TTC549 (cell line): ENCODE measurements at regions not wholly inside any gene's neighbourhood (a gene's known extent, or its start where the extent isn't known, plus 50 kb on each side); places are given as distances from the start of the nearest gene placed in this dataset.

Experiments
- FAIRE-seq: peaks from 2 replicates; lab custom pipeline; 2012; peaks lifted over from hg19 to GRCh38; lab: Jason Lieb, UNC

DNA sequence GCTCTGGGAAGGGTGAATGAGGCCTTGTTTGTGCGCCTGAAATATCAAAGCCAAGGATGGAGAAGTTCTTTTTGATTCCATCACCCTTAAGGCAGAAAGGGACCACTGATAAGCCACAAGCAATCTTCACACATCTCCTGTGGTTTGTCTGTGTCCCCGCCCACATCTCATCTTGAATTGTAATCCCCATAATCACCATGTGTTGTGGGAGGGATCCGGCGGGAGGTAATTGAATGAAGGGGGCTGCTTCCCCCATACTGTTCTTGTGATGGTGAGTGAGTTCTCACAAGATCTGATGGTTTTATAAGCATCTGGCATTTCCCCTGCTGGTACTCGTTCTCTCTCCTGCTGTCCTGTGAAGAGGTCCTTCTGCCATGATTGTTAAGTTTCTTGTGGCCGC, 329.6 kb upstream of the RGMA start:
- FAIRE-seq: no peak

DNA sequence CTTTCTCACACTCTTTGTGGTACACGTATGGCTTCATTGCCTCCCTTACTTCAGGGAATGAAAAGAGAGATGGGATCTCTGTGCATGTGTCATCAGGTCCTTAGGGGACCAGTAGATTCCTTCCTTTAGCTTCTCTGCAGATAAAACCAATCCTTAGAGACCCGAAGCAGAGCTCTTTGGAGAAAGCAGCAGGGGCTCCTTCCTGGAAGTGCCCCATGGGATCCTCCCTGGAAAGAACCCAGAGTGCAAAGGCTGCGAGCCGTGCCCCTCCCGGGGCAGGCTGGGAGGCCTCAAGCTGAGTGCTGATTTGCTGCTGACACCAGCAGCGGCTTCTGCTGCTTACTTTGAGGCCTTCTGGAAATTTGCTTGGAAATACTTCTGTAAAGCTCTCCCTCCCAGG, 328.6 kb upstream of the RGMA start:
- no peak for FAIRE-seq

DNA sequence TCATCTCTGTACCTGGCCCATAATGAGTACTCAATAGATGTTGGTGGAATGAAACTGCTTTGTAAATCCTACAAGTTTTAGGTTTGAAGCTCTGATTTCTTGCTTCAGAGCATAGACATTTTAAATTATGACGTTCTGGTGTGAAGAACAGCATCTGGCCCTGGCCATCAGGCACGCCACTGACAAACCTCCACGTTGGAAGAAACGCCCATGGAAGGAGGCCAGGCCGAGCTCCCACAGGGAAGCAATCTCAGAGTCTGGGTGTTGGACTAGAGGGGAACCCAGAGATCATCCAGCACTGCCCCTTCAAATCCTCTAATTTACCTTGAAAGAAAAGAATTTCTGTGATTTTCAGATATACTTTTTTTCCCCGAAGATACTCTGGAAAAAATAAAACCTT, 328.1 kb upstream of the RGMA start:
- FAIRE-seq: no peak

DNA sequence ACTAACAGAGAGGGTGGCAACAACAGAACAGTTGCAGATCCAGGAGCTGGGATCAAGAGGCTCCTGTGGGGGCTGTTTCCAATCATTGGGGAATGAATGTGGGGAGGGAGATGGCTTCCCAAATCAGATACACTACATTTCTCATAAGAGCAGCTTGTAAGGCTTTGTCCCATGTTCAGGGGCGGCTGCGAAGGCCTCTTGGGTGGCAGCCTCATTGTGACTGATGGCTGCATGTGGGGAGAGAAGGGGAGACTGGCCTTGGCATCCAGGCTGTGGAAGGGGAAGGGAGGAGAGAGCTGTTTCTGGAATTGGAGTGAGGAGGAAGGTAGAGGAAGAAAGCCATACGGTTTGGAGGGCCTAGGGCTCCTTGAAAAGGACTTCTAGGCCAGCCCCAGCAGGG, 326.6 kb upstream of the RGMA start:
- FAIRE-seq: no peak

DNA sequence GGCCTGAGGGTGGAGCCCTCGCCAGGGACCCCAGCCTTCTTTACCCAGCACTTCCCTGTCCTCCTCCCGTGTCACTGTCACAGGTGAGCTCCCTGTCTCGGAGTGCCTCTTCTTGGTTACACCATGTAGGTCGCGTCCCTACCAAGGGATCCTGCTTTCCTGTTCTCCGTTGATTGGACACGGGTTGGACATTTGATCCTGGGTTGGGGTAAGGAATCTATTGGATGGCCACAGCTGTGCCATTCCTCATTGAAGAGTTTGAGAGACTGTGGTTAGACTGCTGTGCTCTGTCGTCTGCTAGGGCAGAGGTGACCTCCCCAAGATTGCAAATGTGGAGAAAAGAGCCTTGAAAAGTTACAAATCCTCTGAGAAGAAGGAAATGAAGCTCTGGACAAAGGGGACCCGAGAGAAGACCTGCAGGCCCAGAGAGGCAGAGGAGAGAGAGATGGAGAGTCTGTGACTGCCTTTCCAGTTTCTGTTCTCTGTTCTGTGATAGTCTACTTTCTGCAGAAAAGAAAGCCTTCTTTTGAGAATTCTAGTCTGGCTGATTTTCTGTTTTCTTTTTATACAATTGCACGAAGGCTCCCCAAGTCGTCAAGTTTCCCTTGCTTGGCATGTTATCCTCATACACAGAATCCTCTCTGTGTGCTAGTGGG, 325.7 kb upstream of the RGMA start:
- FAIRE-seq: no peak

DNA sequence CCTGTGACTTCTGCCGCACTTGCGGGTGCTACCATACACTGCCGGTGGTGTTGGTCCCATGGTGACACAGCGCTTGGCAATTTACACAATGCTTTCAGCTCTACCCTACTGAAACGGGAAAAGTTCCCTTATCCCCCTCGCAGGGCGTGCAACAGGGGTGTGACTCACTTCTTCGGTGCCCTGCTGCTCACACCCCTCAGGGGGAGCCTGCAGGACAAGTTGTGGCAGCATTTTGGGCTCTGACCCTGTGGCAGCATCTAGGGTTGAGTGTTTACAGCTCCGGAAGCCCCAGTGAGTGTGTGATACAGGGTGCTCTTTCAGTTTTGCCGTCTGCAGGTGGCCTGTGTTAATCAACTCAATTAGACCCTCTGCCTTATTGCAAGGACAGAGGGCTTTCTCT, 324.7 kb upstream of the RGMA start:
- FAIRE-seq: no peak

DNA sequence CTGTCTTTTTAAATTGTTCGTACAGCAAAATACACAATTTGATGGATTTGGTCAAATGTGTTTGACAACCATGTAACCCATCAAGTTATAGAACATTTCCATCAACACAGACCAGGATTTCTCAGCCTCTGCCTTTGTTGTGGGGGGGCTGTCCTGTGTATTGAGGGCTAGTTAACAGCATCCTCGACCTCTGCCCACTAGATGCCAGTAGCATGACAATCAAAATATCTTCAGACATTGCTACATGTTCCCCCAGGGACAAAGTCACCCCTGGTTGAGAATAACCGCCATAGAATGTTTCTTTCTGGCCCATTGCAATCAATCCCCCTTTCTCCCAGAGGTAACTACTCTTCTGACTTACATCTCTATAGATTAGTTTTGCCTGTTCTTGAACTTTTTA, 310.1 kb upstream of the RGMA start:
- no peak for FAIRE-seq

DNA sequence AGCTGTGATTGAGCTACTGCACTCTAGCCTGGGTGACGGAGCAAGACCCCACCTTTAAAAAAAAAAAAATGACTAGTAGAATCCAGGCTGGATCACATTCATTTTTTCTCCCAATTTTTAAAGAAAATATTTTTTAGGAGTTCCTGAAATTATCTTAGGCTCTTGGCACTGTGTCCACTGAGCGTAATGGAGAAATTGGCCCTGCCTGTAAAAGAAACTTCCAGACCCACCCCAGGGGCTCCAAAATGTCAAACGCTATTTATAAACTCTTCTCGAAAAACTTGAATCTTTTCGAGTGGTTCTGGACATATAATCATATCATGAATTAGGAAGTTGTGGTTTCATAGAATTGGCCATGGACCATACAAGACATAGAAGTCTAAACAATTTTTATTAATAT, 300.2 kb upstream of the RGMA start:
- FAIRE-seq: no peak

DNA sequence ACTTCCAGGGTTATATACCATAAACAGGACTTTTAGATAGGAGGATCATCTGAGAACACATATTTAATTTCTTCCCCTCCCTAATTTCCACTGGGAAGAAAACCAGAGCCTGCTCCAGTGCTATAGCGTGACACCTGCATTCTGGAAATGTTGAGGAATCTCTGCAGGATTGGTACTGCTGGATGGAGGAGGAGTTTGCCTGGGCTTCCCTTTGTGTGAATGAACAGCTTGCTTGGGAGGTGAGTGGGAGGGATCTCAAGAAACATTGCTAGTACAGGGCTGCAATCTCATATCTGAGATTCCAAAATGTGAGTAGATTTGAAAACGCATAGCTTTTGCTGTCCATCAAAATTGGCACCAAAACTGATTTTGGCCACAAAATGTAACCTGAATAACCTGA, 295.9 kb upstream of the RGMA start:
- no peak for FAIRE-seq

DNA sequence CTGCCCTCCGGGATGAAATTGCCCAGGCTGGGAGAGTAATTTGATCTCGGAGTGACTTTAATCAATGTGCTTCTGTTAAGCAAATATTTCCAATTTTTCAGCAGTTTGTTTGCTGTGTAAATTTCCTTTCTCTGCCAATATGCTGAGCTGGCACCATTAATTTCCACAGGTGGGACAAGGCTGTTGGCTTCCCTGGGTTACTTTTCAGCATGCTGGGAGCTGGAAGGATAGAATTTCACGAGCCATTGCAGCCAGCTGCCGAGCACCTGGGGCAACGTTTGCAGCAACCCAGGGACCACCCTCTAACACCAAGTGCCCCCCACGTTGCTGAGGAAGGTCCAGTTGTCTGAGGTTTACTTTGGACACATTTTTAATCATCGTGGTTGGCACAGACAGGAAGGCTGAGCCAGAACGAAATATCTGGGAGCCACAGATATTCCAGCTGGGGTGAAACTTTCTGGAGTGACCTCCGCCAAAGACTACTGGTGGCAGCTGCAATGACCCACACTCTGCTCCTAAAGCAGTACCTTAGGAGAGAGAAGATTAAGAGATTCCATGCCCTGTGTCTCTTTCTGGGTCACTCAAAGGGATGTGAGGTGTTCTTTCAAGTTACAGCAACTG, 293.3 kb upstream of the RGMA start:
- FAIRE-seq: no peak

DNA sequence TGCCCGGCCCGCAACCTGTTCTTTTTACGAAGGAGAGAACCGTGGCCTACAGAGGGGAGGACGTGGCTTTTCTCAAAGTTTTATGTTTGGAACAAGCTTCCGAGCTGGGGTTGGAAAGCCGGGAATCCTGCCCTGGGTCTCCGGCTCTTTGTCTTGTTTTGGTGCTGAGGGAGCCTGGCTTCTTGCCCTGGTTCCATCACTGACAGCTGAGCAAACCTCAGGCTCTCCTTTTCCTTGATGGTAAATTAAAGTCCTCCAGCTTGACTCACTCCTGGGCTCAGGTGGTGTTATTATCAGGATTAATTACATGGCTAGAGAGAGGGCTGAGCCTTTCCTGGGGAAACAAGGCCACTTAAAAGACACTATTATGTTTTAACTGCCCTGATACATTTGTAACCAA, 289.5 kb upstream of the RGMA start:
- FAIRE-seq: no peak

DNA sequence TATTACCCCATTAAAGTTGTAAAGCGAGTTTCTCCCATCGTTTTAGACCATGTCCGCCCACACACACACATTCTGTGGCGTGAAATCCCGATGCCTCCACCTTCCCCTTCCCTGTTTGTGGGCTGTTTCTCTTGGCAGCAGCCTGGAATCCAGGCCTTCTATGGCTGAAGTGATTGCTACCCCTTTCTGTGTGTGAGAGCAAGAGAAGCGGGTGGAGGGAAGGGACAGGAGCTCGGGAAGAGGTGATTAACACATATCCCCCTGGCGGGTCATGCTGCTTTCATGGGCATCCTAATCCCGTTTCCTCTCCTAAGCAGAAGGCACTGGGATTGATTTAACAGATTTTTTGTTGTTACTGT, 283.8 kb upstream of the RGMA start:
- FAIRE-seq: no peak

DNA sequence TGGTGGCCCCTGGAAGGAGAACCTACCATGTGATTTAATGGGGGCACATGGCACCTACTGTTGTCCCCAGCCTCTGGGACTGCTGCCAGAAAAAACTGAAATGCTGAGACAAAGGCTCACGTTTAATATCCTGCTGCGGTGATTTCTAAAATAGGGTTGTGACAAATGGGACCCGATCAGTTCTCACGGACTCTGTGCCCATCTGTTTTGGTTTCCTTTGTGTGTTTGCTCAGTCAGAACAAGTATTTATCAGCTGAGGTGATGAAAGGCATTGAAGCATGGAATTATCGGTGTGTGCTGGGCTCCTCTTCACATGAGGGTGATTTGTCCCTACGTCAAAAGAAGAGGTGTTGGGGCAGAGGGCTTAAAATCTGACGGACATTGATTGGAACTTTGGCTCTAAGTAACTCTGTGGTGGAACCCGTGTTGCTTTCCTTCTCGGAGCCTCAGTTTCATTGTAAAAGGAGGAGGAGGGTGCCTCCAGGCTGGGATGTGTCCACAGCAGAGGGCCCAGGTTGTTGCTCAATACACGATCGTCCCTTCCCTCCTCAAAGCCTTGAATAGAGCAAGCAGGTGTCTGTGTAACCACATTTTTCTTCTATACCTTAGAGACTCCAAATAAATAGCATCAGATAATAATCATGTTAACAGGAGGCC, 283.3 kb upstream of the RGMA start:
- no peak for FAIRE-seq

DNA sequence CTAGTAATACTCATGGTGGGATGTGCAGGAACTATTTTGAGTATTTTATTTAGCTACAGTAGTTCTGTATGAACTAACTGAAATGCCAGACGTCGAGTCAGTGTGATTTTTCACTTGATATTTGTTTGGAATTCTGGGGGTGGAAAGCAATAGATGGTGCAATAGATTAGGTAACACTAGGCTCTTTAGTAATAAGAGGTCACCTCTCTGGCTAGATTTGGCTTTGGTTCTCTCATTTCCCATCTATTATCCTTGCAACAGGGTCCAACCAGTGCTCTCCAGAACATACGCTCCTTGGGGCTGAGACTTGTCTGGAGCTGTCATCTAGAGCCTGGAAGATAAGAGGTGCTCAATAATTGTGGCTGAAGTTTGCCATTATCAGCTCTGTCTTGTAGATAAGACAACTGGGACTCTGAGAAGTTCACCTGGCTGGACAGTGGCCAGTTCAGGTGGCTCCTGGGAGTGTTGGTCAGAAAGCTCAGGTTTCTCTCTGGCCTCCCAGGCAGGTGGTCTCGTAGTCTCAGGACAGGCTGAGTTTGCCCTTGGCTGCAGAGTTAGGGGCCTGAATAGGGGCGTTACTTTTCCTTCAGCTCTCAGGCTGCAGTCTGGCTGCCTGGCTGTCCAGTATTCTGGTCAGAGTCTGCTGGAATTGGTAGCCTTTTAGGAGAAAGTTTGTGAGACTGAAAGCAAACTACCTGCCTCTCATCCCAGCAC, 277.5 kb upstream of the RGMA start:
- FAIRE-seq: no peak

DNA sequence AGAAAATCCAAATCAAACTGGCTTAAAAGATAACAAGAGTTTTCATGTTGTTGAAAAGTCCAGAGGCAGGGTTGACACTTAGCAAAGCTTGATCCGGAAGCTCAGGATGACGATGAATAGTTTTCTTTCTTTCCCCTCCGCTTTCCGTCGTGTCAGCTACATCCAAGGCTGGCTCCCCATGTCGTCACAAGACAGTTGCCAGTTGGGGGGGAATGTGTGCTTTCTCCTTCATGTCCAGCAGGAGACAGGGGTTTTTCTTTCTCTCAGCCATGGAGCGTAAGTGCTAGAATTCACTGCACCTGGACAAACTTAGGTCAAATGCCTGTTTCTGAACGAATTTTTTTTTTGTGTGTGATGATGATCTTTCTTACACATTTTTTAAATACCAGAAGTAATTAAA, 273.8 kb upstream of the RGMA start:
- no peak for FAIRE-seq

DNA sequence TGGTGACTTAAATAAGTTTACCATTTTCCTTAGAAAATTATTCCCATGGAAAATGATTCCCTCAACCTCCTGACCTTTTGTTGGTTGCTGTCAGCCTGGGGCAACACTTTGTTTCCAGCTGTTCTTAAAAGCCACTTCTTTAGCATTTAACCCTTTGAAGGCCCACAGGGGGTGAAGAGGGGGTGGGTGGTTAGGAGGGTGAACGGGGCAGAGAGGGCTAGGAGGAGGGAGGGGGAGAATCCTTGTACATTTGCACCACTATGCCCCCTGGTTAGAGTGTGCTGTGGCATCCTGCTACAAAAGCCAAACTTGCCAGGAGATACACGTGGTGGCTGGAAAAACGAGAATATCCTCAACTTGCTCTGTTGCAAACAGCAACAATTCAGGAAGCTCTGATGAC, 273.2 kb upstream of the RGMA start:
- no peak for FAIRE-seq

DNA sequence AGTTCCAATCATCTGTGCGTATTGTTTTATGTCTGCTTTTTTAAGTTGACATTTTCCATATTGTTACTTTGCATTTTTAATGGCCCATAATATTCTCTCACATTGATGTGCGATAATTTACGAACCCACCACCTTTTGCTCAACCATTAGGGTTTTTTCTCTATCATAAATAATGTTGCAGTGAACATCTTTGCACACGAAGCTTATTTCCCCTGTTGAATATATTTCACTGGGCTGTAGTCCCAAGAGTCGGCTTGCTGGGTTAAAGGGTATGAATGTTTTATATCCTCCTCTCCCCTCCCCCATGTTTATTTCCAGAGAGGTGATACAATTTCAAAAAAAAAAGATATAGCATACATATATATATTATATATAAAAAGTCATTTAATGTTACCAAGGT, 272.7 kb upstream of the RGMA start:
- no peak for FAIRE-seq

DNA sequence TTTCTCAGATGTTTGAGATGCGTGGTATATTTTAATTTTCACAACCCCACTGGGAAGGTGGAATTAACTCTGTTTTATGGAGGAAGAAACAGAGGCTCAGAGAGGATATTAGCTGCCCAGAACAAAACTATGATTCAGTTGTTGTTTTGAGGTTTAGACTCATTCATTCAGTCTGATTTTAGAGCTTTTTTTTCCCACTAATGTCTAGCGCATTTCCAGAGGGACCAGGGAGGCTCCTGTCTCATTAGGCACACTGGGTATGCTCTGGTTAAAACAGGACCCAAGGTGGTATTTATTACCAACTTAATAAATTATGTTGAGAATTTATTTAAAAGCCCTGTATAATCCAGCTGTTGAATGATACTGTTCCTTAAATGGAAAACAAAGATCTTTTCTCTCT, 272.0 kb upstream of the RGMA start:
- no peak for FAIRE-seq

DNA sequence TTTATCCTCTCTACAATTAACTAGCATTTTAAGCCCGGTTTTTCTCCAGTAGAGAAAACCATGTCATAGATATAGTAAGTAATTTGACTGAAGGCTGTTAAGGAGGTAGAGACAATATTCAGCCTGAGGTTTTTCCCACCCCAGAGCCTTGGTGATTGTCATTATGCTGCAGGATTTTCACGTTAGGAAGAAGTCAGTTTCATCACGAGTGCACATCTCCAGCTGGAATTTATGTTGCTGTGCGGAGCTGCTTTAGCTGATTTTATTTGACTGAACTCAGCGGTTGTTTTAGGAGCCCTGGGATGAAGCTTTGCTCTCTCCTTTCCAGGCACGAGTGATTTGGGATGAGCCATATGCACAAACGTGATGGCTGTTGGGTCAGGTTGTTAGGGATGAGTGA, 271.3 kb upstream of the RGMA start:
- no peak for FAIRE-seq

DNA sequence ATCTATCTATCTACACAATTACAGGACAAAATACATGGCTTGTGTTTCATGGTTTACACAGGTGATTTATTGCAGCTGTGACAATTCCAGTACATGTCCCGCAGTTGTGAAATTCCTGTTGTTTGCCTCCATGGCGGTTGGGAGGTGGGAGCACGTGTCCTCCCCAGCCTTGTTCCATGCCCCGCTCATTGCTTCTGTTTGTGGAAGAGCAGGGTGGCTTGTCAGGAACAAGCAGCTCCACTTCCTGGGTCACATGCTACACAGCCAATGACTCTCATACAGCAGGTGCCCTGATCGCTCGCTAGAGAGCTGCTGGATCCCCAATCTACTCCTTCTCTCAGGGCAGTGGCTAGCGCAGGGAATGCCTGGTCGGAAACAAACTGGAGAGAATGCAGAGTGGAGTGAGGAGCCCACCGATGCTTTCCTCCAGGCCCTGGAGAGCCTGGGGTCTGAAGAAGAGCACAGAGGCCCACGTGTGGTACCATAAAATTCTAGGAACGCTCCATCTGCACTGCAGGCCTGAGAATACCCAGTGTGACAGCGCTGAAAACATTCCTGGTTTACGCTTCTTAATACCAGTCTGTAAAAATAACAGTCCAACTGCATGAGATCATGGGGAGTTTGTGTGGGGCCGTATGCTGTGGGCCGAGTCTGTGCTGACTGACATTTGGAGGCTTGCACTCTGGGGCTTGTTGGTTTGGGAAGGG, 270.6 kb upstream of the RGMA start:
- FAIRE-seq: no peak

DNA sequence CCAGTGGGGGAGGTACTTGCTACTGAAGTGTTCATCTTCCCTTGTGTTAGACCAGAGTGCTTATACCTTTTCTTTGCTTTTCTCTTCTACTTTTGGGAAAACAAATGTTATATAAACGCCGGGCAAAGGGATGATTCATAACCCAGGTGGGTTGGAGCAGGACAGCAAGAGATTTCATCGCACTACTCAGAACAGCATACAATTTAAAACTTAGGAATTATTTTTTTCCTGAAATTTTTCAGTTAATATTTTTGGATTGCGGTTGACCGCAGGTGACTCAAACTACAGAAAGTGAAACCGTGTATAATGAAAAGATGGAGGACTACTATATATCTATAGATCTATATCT, 270.0 kb upstream of the RGMA start:
- FAIRE-seq: no peak

DNA sequence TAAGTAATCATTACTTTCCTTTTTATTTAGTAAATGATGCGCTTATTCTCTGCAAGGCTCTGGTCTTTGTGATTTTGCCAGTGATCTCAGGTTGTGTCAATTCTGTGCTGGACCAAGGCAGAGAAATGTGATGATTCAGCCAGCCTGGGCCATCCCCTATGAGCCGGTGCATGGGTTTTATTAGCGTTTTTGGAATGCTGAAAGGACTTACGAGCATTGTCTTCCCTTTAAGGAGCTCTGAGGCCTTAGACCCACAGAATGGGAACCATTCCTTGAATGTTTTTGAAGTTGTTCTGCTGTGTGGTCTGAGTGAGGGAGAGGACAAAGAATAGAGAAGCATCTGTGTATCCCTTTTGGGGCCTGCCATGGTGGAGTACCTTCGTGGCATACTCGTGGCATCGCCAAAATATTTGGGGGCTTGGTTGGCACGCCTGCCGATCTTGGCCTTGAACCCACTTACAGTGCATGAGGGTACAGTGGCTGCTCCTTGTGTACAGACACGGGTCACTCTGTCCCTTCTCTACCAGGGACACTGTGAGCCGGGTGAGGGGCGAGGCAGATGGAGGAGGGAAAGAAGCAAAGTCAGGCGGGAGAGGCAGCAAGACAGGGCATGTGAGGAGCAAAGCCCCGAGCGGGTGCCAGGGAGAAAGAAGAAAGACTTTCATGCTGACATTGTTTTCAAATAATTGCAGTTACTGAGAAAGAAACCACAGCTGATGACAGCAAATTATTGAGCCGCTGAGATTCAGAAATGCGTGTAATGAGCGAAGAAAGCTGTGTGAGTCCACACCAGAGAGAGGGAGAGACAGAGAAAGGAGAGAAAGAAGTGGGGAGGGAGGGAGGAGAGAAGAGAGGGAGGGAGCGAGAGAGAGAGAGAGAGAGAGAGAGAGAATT, 269.4 kb upstream of the RGMA start:
- no peak for FAIRE-seq
